Neural progenitor cell (in vitro differentiated cells): ENCODE measurements at regions not wholly inside any gene's neighbourhood (a gene's known extent, or its start where the extent isn't known, plus 50 kb on each side); places are given as distances from the start of the nearest gene placed in this dataset.

Experiments
- DNase-seq: peaks from one replicate; pipeline ENCODE4 v3.0.0-alpha.2; 2016; ENCODE audit warnings: low spot score
- H2AFZ ChIP-seq: fragments of 200-600 bp; sonication (generic); replicated peaks from 2 replicates; pipeline ENCODE4 v1.6.1; 2016; ENCODE audit warnings: antibody characterized with exemption
- H3F3A ChIP-seq: fragments of 200-600 bp; sonication (generic); 2 replicates; pipeline ENCODE4 v1.6.1; 2016; ENCODE audit warnings: antibody characterized with exemption, low read depth
- H3K27ac ChIP-seq: fragments of 200-600 bp; sonication (generic); 2 replicates; pipeline ENCODE4 v1.5.1; 2016; ENCODE audit warnings: mild to moderate bottlenecking
- H3K27me3 ChIP-seq: fragments of 200-600 bp; sonication (generic); 2 replicates; pipeline ENCODE4 v1.6.1; 2016; ENCODE audit warnings: mild to moderate bottlenecking, moderate library complexity
- H3K36me3 ChIP-seq: fragments of 200-600 bp; sonication (generic); 2 replicates; pipeline ENCODE4 v1.5.1; 2016
- H3K4me1 ChIP-seq: fragments of 200-600 bp; sonication (generic); 2 replicates; pipeline ENCODE4 v1.6.1; 2016; ENCODE audit warnings: mixed run types
- H3K4me2 ChIP-seq: fragments of 200-600 bp; sonication (generic); 2 replicates; pipeline ENCODE4 v1.6.1; 2016
- H3K4me3 ChIP-seq: fragments of 200-600 bp; sonication (generic); 2 replicates; pipeline ENCODE4 v1.5.1; 2016
- H3K79me2 ChIP-seq: fragments of 200-600 bp; sonication (generic); 2 replicates; pipeline ENCODE4 v1.6.1; 2016; ENCODE audit warnings: low read depth
- H3K9ac ChIP-seq: fragments of 200-600 bp; sonication (generic); 2 replicates; pipeline ENCODE4 v1.6.1; 2016
- H3K9me3 ChIP-seq: fragments of 200-600 bp; sonication (generic); 2 replicates; pipeline ENCODE4 v1.5.1; 2016; ENCODE audit warnings: low read depth
- H4K20me1 ChIP-seq: fragments of 200-600 bp; sonication (generic); 2 replicates; pipeline ENCODE4 v1.6.1; 2016; ENCODE audit warnings: low read depth
- H3K27ac Mint-ChIP-seq: 3 replicates; pipeline ENCODE4 v1.8.0; 2021; ENCODE audit warnings: mixed read lengths
- H3K27me3 Mint-ChIP-seq: 2 replicates; pipeline ENCODE4 v1.8.0; 2022; ENCODE audit warnings: low read depth, mild to moderate bottlenecking, inconsistent platforms, moderate library complexity, mixed read lengths; ENCODE audit not compliant: insufficient read depth
- H3K36me3 Mint-ChIP-seq: 3 replicates; pipeline ENCODE4 v1.8.0; 2021; ENCODE audit warnings: mixed read lengths
- H3K4me1 Mint-ChIP-seq: 3 replicates; pipeline ENCODE4 v1.8.0; 2021; ENCODE audit warnings: mixed read lengths
- H3K4me3 Mint-ChIP-seq: 3 replicates; pipeline ENCODE4 v1.8.0; 2021; ENCODE audit warnings: mild to moderate bottlenecking, moderate library complexity, mixed read lengths
- H3K9me3 Mint-ChIP-seq: 3 replicates; pipeline ENCODE4 v1.8.0; 2020; ENCODE audit warnings: mixed read lengths
- EZH2 ChIP-seq: fragments of 200-600 bp; sonication (generic); IDR thresholded peaks from 2 replicates; pipeline ENCODE4 v1.6.1; 2017; ENCODE audit warnings: antibody characterized with exemption, mild to moderate bottlenecking, moderate library complexity
- EZH2phosphoT487 ChIP-seq: fragments of 200-600 bp; sonication (generic); IDR thresholded peaks from 2 replicates; pipeline ENCODE4 v1.6.1; 2017; ENCODE audit warnings: antibody characterized with exemption
- TF ChIP-seq, protein P1 (sequence below): fragments of 200-600 bp; sonication (generic); IDR thresholded peaks from 2 replicates; pipeline ENCODE4 v1.5.1; 2017; ENCODE audit warnings: antibody characterized with exemption, mild to moderate bottlenecking

DNA sequence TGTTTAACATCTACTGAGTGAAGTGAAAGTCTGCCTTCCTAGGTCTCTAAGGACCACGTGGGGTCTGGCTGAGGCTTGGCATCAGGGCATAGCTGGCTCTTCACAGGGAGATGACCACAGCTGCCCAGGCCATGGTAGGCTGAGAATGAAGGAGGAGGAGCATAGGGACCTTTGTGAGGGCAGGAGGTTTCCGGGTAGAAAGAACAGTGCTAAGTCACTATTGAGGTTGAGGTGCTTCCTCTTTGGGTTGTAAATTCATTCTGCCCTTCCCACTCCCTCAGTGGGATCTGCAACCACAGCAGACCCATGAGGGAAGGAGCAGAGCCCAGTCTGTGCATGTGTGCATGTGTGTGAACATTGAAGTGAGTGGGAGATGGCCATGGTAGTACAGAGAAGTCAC lies 909.6 kb downstream of the VRK1 start:
- Mint-ChIP-seq H3K27ac (no peak overlapping the region), H3K27me3 (no peaks in the 10 kb centered on the region), H3K4me3 (no peak overlapping the region), H3K4me1 (no peaks in the 10 kb centered on the region), H3K36me3 (no peaks in the 10 kb centered on the region), H3K9me3 (no peaks in the 10 kb centered on the region)
- Histone ChIP-seq H3K9ac (no peak overlapping the region), H4K20me1 (no peaks in the 10 kb centered on the region), H3K27me3 (no peaks in the 10 kb centered on the region), H3K4me3 (no peak overlapping the region), H3K4me1 (no peaks in the 10 kb centered on the region), H3F3A (no peaks in the 10 kb centered on the region), H3K79me2 (no peaks in the 10 kb centered on the region), H3K4me2 (no peak overlapping the region), H2AFZ (no peak overlapping the region), H3K36me3 (no peaks in the 10 kb centered on the region), H3K9me3 (no peaks in the 10 kb centered on the region), H3K27ac (no peak overlapping the region)
- TF ChIP-seq EZH2phosphoT487: no peak
- TF ChIP-seq, protein P1, sequence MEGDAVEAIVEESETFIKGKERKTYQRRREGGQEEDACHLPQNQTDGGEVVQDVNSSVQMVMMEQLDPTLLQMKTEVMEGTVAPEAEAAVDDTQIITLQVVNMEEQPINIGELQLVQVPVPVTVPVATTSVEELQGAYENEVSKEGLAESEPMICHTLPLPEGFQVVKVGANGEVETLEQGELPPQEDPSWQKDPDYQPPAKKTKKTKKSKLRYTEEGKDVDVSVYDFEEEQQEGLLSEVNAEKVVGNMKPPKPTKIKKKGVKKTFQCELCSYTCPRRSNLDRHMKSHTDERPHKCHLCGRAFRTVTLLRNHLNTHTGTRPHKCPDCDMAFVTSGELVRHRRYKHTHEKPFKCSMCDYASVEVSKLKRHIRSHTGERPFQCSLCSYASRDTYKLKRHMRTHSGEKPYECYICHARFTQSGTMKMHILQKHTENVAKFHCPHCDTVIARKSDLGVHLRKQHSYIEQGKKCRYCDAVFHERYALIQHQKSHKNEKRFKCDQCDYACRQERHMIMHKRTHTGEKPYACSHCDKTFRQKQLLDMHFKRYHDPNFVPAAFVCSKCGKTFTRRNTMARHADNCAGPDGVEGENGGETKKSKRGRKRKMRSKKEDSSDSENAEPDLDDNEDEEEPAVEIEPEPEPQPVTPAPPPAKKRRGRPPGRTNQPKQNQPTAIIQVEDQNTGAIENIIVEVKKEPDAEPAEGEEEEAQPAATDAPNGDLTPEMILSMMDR: no peak
- no peak for TF ChIP-seq EZH2
- DNase-seq: no peak

DNA sequence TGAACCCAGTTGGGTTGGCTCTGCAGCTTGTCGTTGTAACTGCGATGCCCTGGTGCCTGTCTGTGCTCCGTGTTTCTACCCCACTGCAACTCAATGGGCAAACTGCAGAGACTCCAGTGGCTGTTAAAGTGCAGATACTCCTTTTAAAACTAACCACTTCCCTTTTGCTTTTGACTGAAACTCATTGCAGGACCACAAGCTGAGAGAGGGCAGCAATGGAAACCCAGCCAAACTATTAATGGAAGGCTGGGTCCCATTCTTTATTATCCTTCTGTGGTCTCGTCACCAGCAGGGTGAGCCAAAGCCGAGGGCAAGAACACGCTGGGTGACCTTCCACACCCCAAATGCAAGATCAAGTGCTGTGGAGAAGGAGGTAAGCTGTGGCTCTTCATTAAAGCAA lies 910.4 kb downstream of the VRK1 start:
- Histone ChIP-seq H3K9me3 (no peaks in the 10 kb centered on the region), H3K27me3 (no peaks in the 10 kb centered on the region), H3K4me1 (no peaks in the 10 kb centered on the region), H4K20me1 (no peaks in the 10 kb centered on the region), H3K27ac (no peak overlapping the region), H2AFZ (no peak overlapping the region), H3F3A (no peaks in the 10 kb centered on the region), H3K36me3 (no peaks in the 10 kb centered on the region), H3K79me2 (no peaks in the 10 kb centered on the region), H3K9ac (no peak overlapping the region), H3K4me2 (no peak overlapping the region), H3K4me3 (no peak overlapping the region)
- TF ChIP-seq EZH2 (no peak), EZH2phosphoT487 (no peak)
- TF ChIP-seq, protein P1: no peak
- no peak overlapping the region for H3K4me3 Mint-ChIP-seq
- no peaks in the 10 kb centered on the region for H3K36me3 Mint-ChIP-seq
- H3K9me3 Mint-ChIP-seq: no peaks in the 10 kb centered on the region
- H3K27me3 Mint-ChIP-seq: no peaks in the 10 kb centered on the region
- no peaks in the 10 kb centered on the region for H3K4me1 Mint-ChIP-seq
- DNase-seq: no peak
- no peak overlapping the region for H3K27ac Mint-ChIP-seq

DNA sequence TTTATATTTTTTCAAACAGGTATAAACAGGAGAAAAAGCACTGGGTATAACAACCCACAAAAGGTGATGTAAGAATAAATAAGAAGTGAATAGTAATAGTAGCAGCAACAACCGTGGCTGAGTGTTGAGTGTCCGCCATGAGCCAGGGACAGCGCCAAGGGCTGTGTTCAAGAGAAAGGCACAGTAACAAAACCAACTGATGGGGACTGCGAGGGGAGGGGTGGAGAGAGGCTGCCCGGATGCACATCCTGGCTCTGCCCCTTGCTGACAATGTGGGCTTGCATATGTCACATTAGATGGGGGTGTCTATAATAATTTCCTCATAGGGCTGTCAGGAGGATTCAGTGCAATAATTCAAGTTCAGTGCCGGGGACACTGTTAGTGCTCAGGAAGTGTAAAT lies 912.4 kb downstream of the VRK1 start:
- Histone ChIP-seq H3K4me1 (no peaks in the 10 kb centered on the region), H3K4me3 (no peak overlapping the region), H3K9me3 (no peaks in the 10 kb centered on the region), H3F3A (no peaks in the 10 kb centered on the region), H3K27ac (no peak overlapping the region), H3K27me3 (no peaks in the 10 kb centered on the region), H3K9ac (no peak overlapping the region), H2AFZ (no peak overlapping the region), H3K79me2 (no peaks in the 10 kb centered on the region), H3K36me3 (no peaks in the 10 kb centered on the region), H3K4me2 (no peak overlapping the region), H4K20me1 (no peaks in the 10 kb centered on the region)
- no peaks in the 10 kb centered on the region for H3K9me3 Mint-ChIP-seq
- no peak overlapping the region for H3K4me3 Mint-ChIP-seq
- TF ChIP-seq EZH2phosphoT487: no peak
- TF ChIP-seq, protein P1: no peak
- no peak for TF ChIP-seq EZH2
- no peak overlapping the region for H3K27ac Mint-ChIP-seq
- H3K27me3 Mint-ChIP-seq: no peaks in the 10 kb centered on the region
- H3K4me1 Mint-ChIP-seq: no peaks in the 10 kb centered on the region
- DNase-seq: no peak
- H3K36me3 Mint-ChIP-seq: no peaks in the 10 kb centered on the region

GRCh38 chr14:97710726-97711125 lies 913.5 kb downstream of the VRK1 start:
- no peaks in the 10 kb centered on the region for H3K4me1 Mint-ChIP-seq
- H3K9me3 Mint-ChIP-seq: no peaks in the 10 kb centered on the region
- no peak for DNase-seq
- Histone ChIP-seq H3K79me2 (no peaks in the 10 kb centered on the region), H3K36me3 (no peaks in the 10 kb centered on the region), H3F3A (no peaks in the 10 kb centered on the region), H3K9ac (no peak overlapping the region), H3K4me2 (no peak overlapping the region), H3K4me1 (no peaks in the 10 kb centered on the region), H3K27ac (no peak overlapping the region), H2AFZ (no peak overlapping the region), H3K4me3 (no peak overlapping the region), H4K20me1 (no peaks in the 10 kb centered on the region), H3K27me3 (no peaks in the 10 kb centered on the region), H3K9me3 (no peaks in the 10 kb centered on the region)
- no peak overlapping the region for H3K27ac Mint-ChIP-seq
- no peak overlapping the region for H3K4me3 Mint-ChIP-seq
- no peaks in the 10 kb centered on the region for H3K27me3 Mint-ChIP-seq
- no peaks in the 10 kb centered on the region for H3K36me3 Mint-ChIP-seq
- no peak for TF ChIP-seq EZH2phosphoT487
